HTR-8/SVneo (cell line): ENCODE measurements at regions not wholly inside any gene's neighbourhood (a gene's known extent, or its start where the extent isn't known, plus 50 kb on each side); places are given as distances from the start of the nearest gene placed in this dataset.
"Not testable (repeated sequence)": the region's sequence is repeated elsewhere in the genome, so short reads cannot be mapped to it uniquely, and the experiment has no call there.

Source experiments
- DNase-seq: peaks from one replicate; pipeline ENCODE4 v3.0.0; 2011; ENCODE audit warnings: low spot score, mixed read lengths; ENCODE audit not compliant: insufficient read length
- FAIRE-seq: peaks from 2 replicates; lab custom pipeline; 2011; peaks lifted over from hg19 to GRCh38; lab: Jason Lieb, UNC

GRCh38 chr1:221958161-221958562 is 216.3 kb upstream of the DUSP10 start:
- DNase-seq = not testable (repeated sequence)
- peak; percentile 52 for FAIRE-seq

- FAIRE-seq, DNase-seq: not testable (repeated sequence)
Measured at GRCh38 chr1:221957350-221957749, 215.5 kb upstream of the DUSP10 start.

GRCh38 chr1:221949996-221950395 is 208.1 kb upstream of the DUSP10 start:
- FAIRE-seq = no peak
- no peak for DNase-seq

- FAIRE-seq (no peak), DNase-seq (no peak)
Measured at GRCh38 chr1:221948459-221948858, 206.6 kb upstream of the DUSP10 start.

GRCh38 chr1:221947731-221948130 is 205.8 kb upstream of the DUSP10 start:
- FAIRE-seq (no peak), DNase-seq (no peak)

- DNase-seq (no peak), FAIRE-seq (no peak)
Measured at GRCh38 chr1:221946768-221947167, 204.9 kb upstream of the DUSP10 start.

- DNase-seq (no peak), FAIRE-seq (no peak)
Measured at GRCh38 chr1:221945669-221946068, 203.8 kb upstream of the DUSP10 start.

- FAIRE-seq = no peak
- DNase-seq = no peak
Measured at GRCh38 chr1:221944247-221944870, 202.5 kb upstream of the DUSP10 start.

- FAIRE-seq = no peak
- no peak for DNase-seq
Measured at GRCh38 chr1:221940631-221941030, 198.7 kb upstream of the DUSP10 start.

- no peak for FAIRE-seq
- no peak for DNase-seq
Measured at GRCh38 chr1:221939607-221940006, 197.7 kb upstream of the DUSP10 start.

GRCh38 chr1:221937155-221937953 is 195.5 kb upstream of the DUSP10 start:
- DNase-seq (no peak), FAIRE-seq (no peak)

GRCh38 chr1:221933814-221934213 is 191.9 kb upstream of the DUSP10 start:
- FAIRE-seq (no peak), DNase-seq (no peak)

GRCh38 chr1:221926441-221926840 is 184.6 kb upstream of the DUSP10 start:
- FAIRE-seq (no peak), DNase-seq (no peak)

GRCh38 chr1:221925947-221926346 is 184.1 kb upstream of the DUSP10 start:
- no peak for FAIRE-seq

GRCh38 chr1:221923929-221924598 is 182.2 kb upstream of the DUSP10 start:
- FAIRE-seq = no peak

More at GRCh38 chr1:221925947-221926346, 184.1 kb upstream of the DUSP10 start:
- no peak for DNase-seq

GRCh38 chr1:221921936-221922335 is 180.0 kb upstream of the DUSP10 start:
- FAIRE-seq = peak; percentile 4
- no peak for DNase-seq

More at GRCh38 chr1:221923929-221924598, 182.2 kb upstream of the DUSP10 start:
- no peak for DNase-seq

GRCh38 chr1:221919743-221920142 is 177.9 kb upstream of the DUSP10 start:
- DNase-seq (no peak), FAIRE-seq (no peak)

- no peak for DNase-seq
- no peak for FAIRE-seq
Measured at GRCh38 chr1:221919341-221919740, 177.5 kb upstream of the DUSP10 start.

- FAIRE-seq (no peak), DNase-seq (no peak)
Measured at GRCh38 chr1:221916176-221916575, 174.3 kb upstream of the DUSP10 start.

- DNase-seq = no peak
- FAIRE-seq = no peak
Measured at GRCh38 chr1:221915764-221916163, 173.9 kb upstream of the DUSP10 start.

- FAIRE-seq = no peak
Measured at GRCh38 chr1:221913351-221913892, 171.5 kb upstream of the DUSP10 start.

More at GRCh38 chr1:221913351-221913892, 171.5 kb upstream of the DUSP10 start:
- no peak for DNase-seq
